ENCODE measurements at regions not wholly inside any gene's neighbourhood (a gene's known extent, or its start where the extent isn't known, plus 50 kb on each side); places are given as distances from the start of the nearest gene placed in this dataset.

DNA sequence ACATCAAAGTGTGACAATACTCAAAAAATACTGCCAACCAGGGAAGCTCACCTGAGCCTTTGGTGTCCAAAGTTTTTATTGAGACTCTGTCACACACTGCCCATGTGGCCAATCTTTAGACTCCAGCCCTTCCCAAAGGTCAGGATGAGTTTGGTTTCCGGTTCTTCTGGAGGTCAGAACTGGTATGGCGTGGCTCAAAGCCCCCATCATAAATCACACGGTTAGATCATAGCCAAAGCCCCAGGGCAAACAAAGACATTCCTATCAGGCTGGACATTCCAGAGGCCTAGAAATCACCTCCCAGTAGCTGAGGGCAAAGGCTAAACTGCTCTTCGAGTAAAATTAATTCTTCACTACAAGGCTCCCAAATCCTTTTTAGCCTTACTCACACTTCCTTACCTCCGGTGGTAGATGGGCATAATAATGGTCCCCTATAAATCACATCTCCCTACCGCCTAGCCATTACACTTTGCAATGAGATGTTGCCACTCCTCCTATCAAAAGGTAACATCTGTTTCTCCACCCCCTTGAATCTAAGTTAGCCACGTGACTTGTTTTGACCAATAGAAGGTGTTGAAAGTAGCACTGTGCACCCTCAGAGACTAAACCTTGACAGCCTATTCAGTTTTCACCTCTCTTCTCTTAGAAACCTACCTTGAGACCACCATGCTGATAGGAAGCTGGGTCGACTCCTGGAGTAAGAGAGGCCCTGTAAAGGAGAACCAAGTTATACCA lies 137.8 kb upstream of the DUSP21 start:
- FAIRE-seq (peak; percentile 97), ATAC-seq (peak; percentile 97), DNase-seq (ENCODE audit: low spot score) (peak; percentile 83)
- intact Hi-C loops (cut with micrococcal nuclease; ENCODE audit: unreplicated experiment) (no loop called here), in situ Hi-C loops (cut with HindIII; ENCODE audit: extremely low pct_ligation_motif_present, low pct_unique_long_range_greater_than_20kb) (no loop called here)
- no peak overlapping the region for H3K9ac ChIP-seq (ENCODE audit: insufficient read depth, low read depth, low read length)
- peak overlapping the region in 2 of 3 experiments; percentile 4 to 44; a peak in 2 of 6 replicates for H3K4me3 ChIP-seq (replicated peaks in 1 of 3; ENCODE audit: insufficient read depth in 1 of 3, low read depth in 2 of 3, low read length in 3 of 3)
- no peaks in the 10 kb centered on the region for H3K27me3 ChIP-seq (ENCODE audit: control insufficient read depth in 1 of 2, insufficient read depth in 2 of 2, low read length in 2 of 2)
- POLR2A ChIA-PET: interaction anchor here (1.9 kb wide), 1 partner anchor 167 kb away, joined by 4 read pairs; the partner anchor contains the start of gene KDM6A
- peak overlapping the region; percentile 63 for H2AFZ ChIP-seq (ENCODE audit: low read length)
- 0% methylated on average over 4 of the region's 8 CpGs for WGBS (ENCODE audit: low lambda C conversion rate)
- peak overlapping the region; percentile 61 for H3K27ac ChIP-seq (ENCODE audit: extremely low read length, insufficient read depth, low read length)
- H3K9me3 ChIP-seq (ENCODE audit: low read length): no peaks in the 10 kb centered on the region
- BruUV-seq (replicated peaks): TSS peak; percentile 61
- CTCF ChIA-PET (ENCODE audit: low intra/inter-chr PET ratio, low total read pairs): no interaction called here
- H3K4me1 ChIP-seq (ENCODE audit: insufficient read depth, low read length): peaks cover 24% of the 10 kb centered on the region
- H3K4me2 ChIP-seq (ENCODE audit: low read depth, low read length): peak overlapping the region; percentile 63
- no peaks in the 10 kb centered on the region for H4K20me1 ChIP-seq (ENCODE audit: insufficient read depth, low read length)
- H3K79me2 ChIP-seq (ENCODE audit: insufficient read depth, low read length): no peaks in the 10 kb centered on the region
- H3K36me3 ChIP-seq (replicated peaks in 1 of 2; ENCODE audit: control insufficient read depth in 1 of 2, insufficient read depth in 2 of 2, low read length in 2 of 2): no peaks in the 10 kb centered on the region
- TF ChIP-seq ZFAT (CRISPR knock-in tag; conservative IDR thresholded peaks at IDR 0.05) (no peak), ZNF567 (CRISPR knock-in tag; IDR thresholded peaks at IDR 0.05; ENCODE audit: borderline replicate concordance) (no peak), HDAC1 (CRISPR knock-in tag; IDR thresholded peaks at IDR 0.05) (no peak), ETV6 (CRISPR knock-in tag; conservative IDR thresholded peaks at IDR 0.05) (no peak), HNF4A (CRISPR knock-in tag; IDR thresholded peaks at IDR 0.05) (peak; percentile 84), ZNF879 (CRISPR knock-in tag; IDR thresholded peaks at IDR 0.05) (no peak), HNRNPUL1 (IDR thresholded peaks at IDR 0.05; ENCODE audit: low read depth, low read length) (no peak), HOXA5 (CRISPR knock-in tag; IDR thresholded peaks at IDR 0.05) (0 out of 2 replicates have a peak, but pooled peaks have one; percentile 46), ZNF777 (CRISPR knock-in tag; IDR thresholded peaks at IDR 0.05) (no peak), NONO (IDR thresholded peaks at IDR 0.05) (no peak), NONO (CRISPR knock-in tag; conservative IDR thresholded peaks at IDR 0.05) (no peak), ISL2 (CRISPR knock-in tag; IDR thresholded peaks at IDR 0.05) (no peak), SKI (IDR thresholded peaks at IDR 0.05; ENCODE audit: partially characterized antibody) (peak; percentile 42), BORCS8-MEF2B (CRISPR knock-in tag; IDR thresholded peaks at IDR 0.05) (no peak), ZNF703 (CRISPR knock-in tag; IDR thresholded peaks at IDR 0.05; ENCODE audit: borderline replicate concordance) (no peak), PAF1 (CRISPR knock-in tag; IDR thresholded peaks at IDR 0.05) (no peak), TCF12 (IDR thresholded peaks at IDR 0.05) (no peak), TCF12 (CRISPR knock-in tag; IDR thresholded peaks at IDR 0.05) (no peak)
- TF ChIP-seq, protein P1, sequence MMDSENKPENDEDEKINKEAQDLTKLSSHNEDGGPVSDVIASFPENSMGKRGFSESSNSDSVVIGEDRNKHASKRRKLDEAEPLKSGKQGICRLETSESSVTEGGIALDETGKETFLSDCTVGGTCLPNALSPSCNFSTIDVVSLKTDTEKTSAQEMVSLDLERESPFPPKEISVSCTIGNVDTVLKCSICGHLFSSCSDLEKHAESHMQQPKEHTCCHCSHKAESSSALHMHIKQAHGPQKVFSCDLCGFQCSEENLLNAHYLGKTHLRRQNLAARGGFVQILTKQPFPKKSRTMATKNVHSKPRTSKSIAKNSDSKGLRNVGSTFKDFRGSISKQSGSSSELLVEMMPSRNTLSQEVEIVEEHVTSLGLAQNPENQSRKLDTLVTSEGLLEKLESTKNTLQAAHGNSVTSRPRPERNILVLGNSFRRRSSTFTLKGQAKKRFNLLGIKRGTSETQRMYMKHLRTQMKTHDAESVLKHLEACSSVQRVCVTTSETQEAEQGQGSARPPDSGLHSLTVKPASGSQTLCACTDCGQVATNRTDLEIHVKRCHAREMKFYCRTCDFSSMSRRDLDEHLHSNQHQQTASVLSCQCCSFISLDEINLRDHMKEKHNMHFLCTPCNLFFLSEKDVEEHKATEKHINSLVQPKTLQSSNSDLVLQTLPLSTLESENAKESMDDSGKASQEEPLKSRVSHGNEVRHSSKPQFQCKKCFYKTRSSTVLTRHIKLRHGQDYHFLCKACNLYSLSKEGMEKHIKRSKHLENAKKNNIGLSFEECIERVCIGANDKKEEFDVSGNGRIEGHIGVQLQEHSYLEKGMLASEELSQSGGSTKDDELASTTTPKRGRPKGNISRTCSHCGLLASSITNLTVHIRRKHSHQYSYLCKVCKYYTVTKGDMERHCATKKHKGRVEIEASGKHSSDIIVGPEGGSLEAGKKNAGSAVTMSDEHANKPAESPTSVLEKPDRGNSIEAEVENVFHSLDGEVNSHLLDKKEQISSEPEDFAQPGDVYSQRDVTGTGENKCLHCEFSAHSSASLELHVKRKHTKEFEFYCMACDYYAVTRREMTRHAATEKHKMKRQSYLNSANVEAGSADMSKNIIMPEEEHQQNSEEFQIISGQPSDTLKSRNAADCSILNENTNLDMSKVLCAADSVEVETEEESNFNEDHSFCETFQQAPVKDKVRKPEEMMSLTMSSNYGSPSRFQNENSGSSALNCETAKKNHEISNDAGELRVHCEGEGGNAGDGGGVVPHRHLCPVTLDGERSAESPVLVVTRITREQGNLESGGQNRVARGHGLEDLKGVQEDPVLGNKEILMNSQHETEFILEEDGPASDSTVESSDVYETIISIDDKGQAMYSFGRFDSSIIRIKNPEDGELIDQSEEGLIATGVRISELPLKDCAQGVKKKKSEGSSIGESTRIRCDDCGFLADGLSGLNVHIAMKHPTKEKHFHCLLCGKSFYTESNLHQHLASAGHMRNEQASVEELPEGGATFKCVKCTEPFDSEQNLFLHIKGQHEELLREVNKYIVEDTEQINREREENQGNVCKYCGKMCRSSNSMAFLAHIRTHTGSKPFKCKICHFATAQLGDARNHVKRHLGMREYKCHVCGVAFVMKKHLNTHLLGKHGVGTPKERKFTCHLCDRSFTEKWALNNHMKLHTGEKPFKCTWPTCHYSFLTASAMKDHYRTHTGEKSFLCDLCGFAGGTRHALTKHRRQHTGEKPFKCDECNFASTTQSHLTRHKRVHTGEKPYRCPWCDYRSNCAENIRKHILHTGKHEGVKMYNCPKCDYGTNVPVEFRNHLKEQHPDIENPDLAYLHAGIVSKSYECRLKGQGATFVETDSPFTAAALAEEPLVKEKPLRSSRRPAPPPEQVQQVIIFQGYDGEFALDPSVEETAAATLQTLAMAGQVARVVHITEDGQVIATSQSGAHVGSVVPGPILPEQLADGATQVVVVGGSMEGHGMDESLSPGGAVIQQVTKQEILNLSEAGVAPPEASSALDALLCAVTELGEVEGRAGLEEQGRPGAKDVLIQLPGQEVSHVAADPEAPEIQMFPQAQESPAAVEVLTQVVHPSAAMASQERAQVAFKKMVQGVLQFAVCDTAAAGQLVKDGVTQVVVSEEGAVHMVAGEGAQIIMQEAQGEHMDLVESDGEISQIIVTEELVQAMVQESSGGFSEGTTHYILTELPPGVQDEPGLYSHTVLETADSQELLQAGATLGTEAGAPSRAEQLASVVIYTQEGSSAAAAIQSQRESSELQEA (CRISPR knock-in tag; IDR thresholded peaks at IDR 0.05; ENCODE audit: not compliant biosample characterization): no peak

Data from HepG2 (cell line).